CD14-positive monocyte (primary cell): ENCODE measurements at regions not wholly inside any gene's neighbourhood (a gene's known extent, or its start where the extent isn't known, plus 50 kb on each side); places are given as distances from the start of the nearest gene placed in this dataset.

ENCODE experiments used
- DNase-seq, 3 donors: peaks; one replicate each; pipeline ENCODE4 v3.0.0-alpha.2; 2011 to 2022
- H2AFZ ChIP-seq: 2 replicates; pipeline ENCODE4 v1.6.0; 2012; ENCODE audit warnings: mild to moderate bottlenecking, low read depth, low read length, inconsistent platforms; ENCODE audit not compliant: insufficient read depth, poor library complexity, severe bottlenecking
- H3K27ac ChIP-seq, 2 donors: 1 replicate in 1 of 2; 2 replicates in 1 of 2; pipeline ENCODE4 v1.5.1; 2012 to 2013; ENCODE audit warnings: low read length in 2 of 2, control low read depth in 1 of 2, inconsistent platforms in 1 of 2, low read depth in 1 of 2, mild to moderate bottlenecking in 1 of 2
- H3K27me3 ChIP-seq, 2 donors: one replicate each; pipeline versions ENCODE4 v1.6.0 to v1.6.1; 2011 to 2013; ENCODE audit warnings: low read length in 2 of 2; ENCODE audit not compliant: control insufficient read depth in 2 of 2, insufficient read depth in 2 of 2
- H3K36me3 ChIP-seq, 2 donors: replicated peaks in 1 of 2; 1 replicate in 1 of 2; 2 replicates in 1 of 2; pipeline versions ENCODE4 v1.5.1 to v1.6.1; 2012 to 2013; ENCODE audit warnings: low read length in 2 of 2, control low read depth in 1 of 2, inconsistent platforms in 1 of 2, mild to moderate bottlenecking in 1 of 2; ENCODE audit not compliant: insufficient read depth in 2 of 2, control insufficient read depth in 1 of 2
- H3K4me1 ChIP-seq, 2 donors: 1 replicate in 1 of 2; 2 replicates in 1 of 2; pipeline versions ENCODE4 v1.5.1 to v1.6.1; 2012 to 2013; ENCODE audit warnings: low read length in 2 of 2, control low read depth in 1 of 2, inconsistent platforms in 1 of 2, mild to moderate bottlenecking in 1 of 2, moderate library complexity in 1 of 2; ENCODE audit not compliant: insufficient read depth in 2 of 2, control insufficient read depth in 1 of 2
- H3K4me2 ChIP-seq: replicated peaks from 2 replicates; pipeline ENCODE3; 2012; ENCODE audit warnings: low read length, moderate library complexity, mild to moderate bottlenecking; ENCODE audit not compliant: poor library complexity, severe bottlenecking; ENCODE audit errors: extremely low read depth
- H3K4me3 ChIP-seq, 3 experiments: fragments of 200-600 bp in 1 of 3; sonication (generic) in 1 of 3; replicated peaks in 1 of 3; 1 replicate in 2 of 3; 2 replicates in 1 of 3; pipeline ENCODE4 v1.5.1; 2011 to 2013; ENCODE audit warnings: low read length in 3 of 3, mild to moderate bottlenecking in 3 of 3, control low read depth in 2 of 3, low read depth in 2 of 3, inconsistent platforms in 1 of 3, moderate library complexity in 1 of 3
- H3K79me2 ChIP-seq: 2 replicates; pipeline ENCODE4 v1.6.0; 2012; ENCODE audit warnings: mild to moderate bottlenecking, control low read depth, inconsistent platforms, low read length, moderate library complexity; ENCODE audit not compliant: insufficient read depth
- H3K9ac ChIP-seq: 2 replicates; pipeline ENCODE4 v1.6.0; 2017; ENCODE audit warnings: low read length, mild to moderate bottlenecking; ENCODE audit not compliant: insufficient read depth, poor library complexity, severe bottlenecking
- H3K9me3 ChIP-seq, 2 donors: replicated peaks in 1 of 2; 1 replicate in 1 of 2; 2 replicates in 1 of 2; pipeline versions ENCODE4 v1.5.1 to v1.6.1; 2012 to 2013; ENCODE audit warnings: low read length in 2 of 2, control low read depth in 1 of 2; ENCODE audit not compliant: control insufficient read depth in 1 of 2, insufficient read depth in 1 of 2
- H4K20me1 ChIP-seq: 2 replicates; pipeline ENCODE4 v1.6.0; 2012; ENCODE audit warnings: mild to moderate bottlenecking, low read length, control low read depth, moderate library complexity; ENCODE audit not compliant: insufficient read depth
- H3K27ac Mint-ChIP-seq, 7 donors: one replicate each; pipeline ENCODE4 v1.8.0; 2020; ENCODE audit warnings: mild to moderate bottlenecking in 7 of 7, mixed read lengths in 7 of 7, moderate library complexity in 6 of 7, inconsistent platforms in 2 of 7
- H3K27me3 Mint-ChIP-seq, 3 donors: one replicate each; pipeline ENCODE4 v1.8.0; 2021 to 2022; ENCODE audit warnings: low read depth in 3 of 3, mild to moderate bottlenecking in 3 of 3, mixed read lengths in 3 of 3, moderate library complexity in 3 of 3, inconsistent platforms in 1 of 3
- H3K36me3 Mint-ChIP-seq, 2 donors: one replicate each; pipeline ENCODE4 v1.8.0; 2020; ENCODE audit warnings: mixed read lengths in 2 of 2, inconsistent platforms in 1 of 2, mild to moderate bottlenecking in 1 of 2
- H3K4me1 Mint-ChIP-seq: one replicate; pipeline ENCODE4 v1.8.0; 2020; ENCODE audit warnings: mild to moderate bottlenecking, mixed read lengths
- H3K4me3 Mint-ChIP-seq, 2 donors: one replicate each; pipeline ENCODE4 v1.8.0; 2020; ENCODE audit warnings: mild to moderate bottlenecking in 2 of 2, mixed read lengths in 2 of 2, moderate library complexity in 1 of 2
- H3K9me3 Mint-ChIP-seq, 7 donors: one replicate each; pipeline ENCODE4 v1.8.0; 2020 to 2022; ENCODE audit warnings: mixed read lengths in 7 of 7, mild to moderate bottlenecking in 6 of 7, moderate library complexity in 6 of 7, inconsistent platforms in 2 of 7
- WGBS: methylation state at CpG from one replicate; pipeline ENCODE4 v1.1.5; 2013; ENCODE audit warnings: missing lambda C conversion rate; ENCODE audit not compliant: insufficient coverage; 5-methylcytosine and 5-hydroxymethylcytosine counted together
- intact Hi-C, 2 donors: fragments of 100-400 bp; cut with micrococcal nuclease; formaldehyde crosslinking; loops; one replicate each; pipeline versions ENCODE4 v1.15.0 to v1.15.1; 2023
- TF ChIP-seq, protein P1 (sequence below): fragments of 200-600 bp; IDR thresholded peaks from one replicate; pipeline ENCODE4 v1.8.0; 2022; ENCODE audit warnings: antibody characterized with exemption, mild to moderate bottlenecking

- Mint-ChIP-seq H3K27ac (no peak overlapping the region), H3K4me3 (no peak overlapping the region), H3K36me3 (no peaks in the 10 kb centered on the region), H3K4me1 (no peaks in the 10 kb centered on the region), H3K9me3 (peaks cover 4 to 12% (median 8%) of the 10 kb centered on the region in 7 donors), H3K27me3 (peaks cover 0 to 1% (median 0%) of the 10 kb centered on the region in 3 donors)
- H3K79me2 ChIP-seq: no peaks in the 10 kb centered on the region
- H3K36me3 ChIP-seq: no peaks in the 10 kb centered on the region
- H3K27me3 ChIP-seq: no peaks in the 10 kb centered on the region
- H3K9ac ChIP-seq: no peak overlapping the region
- no peak overlapping the region for H3K4me2 ChIP-seq
- no CpG with 5 or more reads among the region's 1 CpG for WGBS
- TF ChIP-seq, protein P1, sequence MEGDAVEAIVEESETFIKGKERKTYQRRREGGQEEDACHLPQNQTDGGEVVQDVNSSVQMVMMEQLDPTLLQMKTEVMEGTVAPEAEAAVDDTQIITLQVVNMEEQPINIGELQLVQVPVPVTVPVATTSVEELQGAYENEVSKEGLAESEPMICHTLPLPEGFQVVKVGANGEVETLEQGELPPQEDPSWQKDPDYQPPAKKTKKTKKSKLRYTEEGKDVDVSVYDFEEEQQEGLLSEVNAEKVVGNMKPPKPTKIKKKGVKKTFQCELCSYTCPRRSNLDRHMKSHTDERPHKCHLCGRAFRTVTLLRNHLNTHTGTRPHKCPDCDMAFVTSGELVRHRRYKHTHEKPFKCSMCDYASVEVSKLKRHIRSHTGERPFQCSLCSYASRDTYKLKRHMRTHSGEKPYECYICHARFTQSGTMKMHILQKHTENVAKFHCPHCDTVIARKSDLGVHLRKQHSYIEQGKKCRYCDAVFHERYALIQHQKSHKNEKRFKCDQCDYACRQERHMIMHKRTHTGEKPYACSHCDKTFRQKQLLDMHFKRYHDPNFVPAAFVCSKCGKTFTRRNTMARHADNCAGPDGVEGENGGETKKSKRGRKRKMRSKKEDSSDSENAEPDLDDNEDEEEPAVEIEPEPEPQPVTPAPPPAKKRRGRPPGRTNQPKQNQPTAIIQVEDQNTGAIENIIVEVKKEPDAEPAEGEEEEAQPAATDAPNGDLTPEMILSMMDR: no peak
- H3K9me3 ChIP-seq: peaks cover 0 to 4% of the 10 kb centered on the region in 2 donors
- no peaks in the 10 kb centered on the region for H4K20me1 ChIP-seq
- no peak overlapping the region for H3K27ac ChIP-seq
- no peak overlapping the region for H2AFZ ChIP-seq
- H3K4me1 ChIP-seq: no peaks in the 10 kb centered on the region
- intact Hi-C loops: no loop called here
- H3K4me3 ChIP-seq: no peak overlapping the region
- DNase-seq: no peak
These were observed 472.9 kb downstream of the GBA3 start for GRCh38 chr4:23165669-23166068.

GRCh38 chr4:23163647-23164436 is 471.1 kb downstream of the GBA3 start:
- no peaks in the 10 kb centered on the region for H3K27me3 Mint-ChIP-seq
- H3K9me3 Mint-ChIP-seq: peaks cover 4 to 12% (median 8%) of the 10 kb centered on the region in 7 donors
- Histone ChIP-seq H3K27ac (no peak overlapping the region), H3K4me1 (no peaks in the 10 kb centered on the region), H2AFZ (no peak overlapping the region), H3K36me3 (no peaks in the 10 kb centered on the region), H3K9me3 (peaks cover 0 to 4% of the 10 kb centered on the region in 2 donors), H3K4me3 (no peak overlapping the region), H3K27me3 (no peaks in the 10 kb centered on the region), H3K9ac (no peak overlapping the region), H4K20me1 (no peaks in the 10 kb centered on the region), H3K79me2 (no peaks in the 10 kb centered on the region), H3K4me2 (no peak overlapping the region)
- 100% methylated on average over 1 of the region's 6 CpGs for WGBS
- H3K36me3 Mint-ChIP-seq: no peaks in the 10 kb centered on the region
- H3K27ac Mint-ChIP-seq: no peak overlapping the region
- TF ChIP-seq, protein P1: no peak
- intact Hi-C loops: no loop called here
- H3K4me3 Mint-ChIP-seq: no peak overlapping the region
- no peak for DNase-seq
- H3K4me1 Mint-ChIP-seq: no peaks in the 10 kb centered on the region
